H1 (cell line): ENCODE measurements at regions not wholly inside any gene's neighbourhood (a gene's known extent, or its start where the extent isn't known, plus 50 kb on each side); places are given as distances from the start of the nearest gene placed in this dataset.

Experiments used
- CTCF ChIA-PET: fragments of 300-600 bp; sonication (Branson Sonifier 250); formaldehyde crosslinking; loops from one replicate; lab custom pipeline; 2021; ENCODE audit not compliant: partially characterized antibody; lab: Charles Lee
- POLR2A ChIA-PET: fragments of 300-600 bp; sonication (Branson Sonifier 250); formaldehyde crosslinking; loops from one replicate; lab custom pipeline; 2021; ENCODE audit warnings: inconsistent platforms; ENCODE audit not compliant: partially characterized antibody; lab: Charles Lee
- DNase-seq, 2 experiments: peaks; one replicate each; pipeline versions ENCODE4 v3.0.0 to v3.0.0-alpha.2; 2010 to 2022; ENCODE audit warnings: low spot score in 2 of 2, low read depth in 1 of 2, mixed read lengths in 1 of 2
- FAIRE-seq: peaks from 2 replicates; lab custom pipeline; 2011; peaks lifted over from hg19 to GRCh38; lab: Jason Lieb, UNC
- H2AFZ ChIP-seq: 2 replicates; pipeline ENCODE4 v1.8.1; 2012; ENCODE audit warnings: low read length, inconsistent platforms
- H2AK5ac ChIP-seq: 2 replicates; pipeline ENCODE4 v1.6.1; 2013; ENCODE audit warnings: low read depth, low read length
- H2BK120ac ChIP-seq: replicated peaks from 2 replicates; pipeline ENCODE3; 2013; ENCODE audit warnings: low read depth, low read length, inconsistent platforms
- H2BK12ac ChIP-seq: 2 replicates; pipeline ENCODE4 v1.6.1; 2013; ENCODE audit warnings: low read depth, low read length
- H2BK15ac ChIP-seq: 2 replicates; pipeline ENCODE4 v1.6.1; 2013; ENCODE audit warnings: low read length
- H2BK20ac ChIP-seq: 2 replicates; pipeline ENCODE4 v1.6.1; 2013; ENCODE audit warnings: low read length
- H2BK5ac ChIP-seq: 2 replicates; pipeline ENCODE4 v1.6.1; 2013; ENCODE audit warnings: low read depth, low read length
- H3K14ac ChIP-seq: 2 replicates; pipeline ENCODE4 v1.6.1; 2013; ENCODE audit warnings: inconsistent platforms; ENCODE audit not compliant: insufficient read length
- H3K18ac ChIP-seq: 2 replicates; pipeline ENCODE4 v1.6.1; 2013; ENCODE audit warnings: low read length; ENCODE audit errors: extremely low read depth
- H3K23ac ChIP-seq: 2 replicates; pipeline ENCODE4 v1.6.1; 2013; ENCODE audit warnings: inconsistent platforms; ENCODE audit not compliant: insufficient read length
- H3K23me2 ChIP-seq: 2 replicates; pipeline ENCODE4 v1.6.1; 2013; ENCODE audit warnings: low read depth, low read length
- H3K27ac ChIP-seq: 2 replicates; pipeline ENCODE4 v1.6.1; 2011; ENCODE audit warnings: low read depth, low read length, inconsistent platforms
- H3K27me3 ChIP-seq, 4 experiments: replicated peaks in 1 of 4; 1 replicate in 1 of 4; 2 replicates in 3 of 4; pipeline versions ENCODE4 v1.6.1 to v1.8.1; 2011 to 2013; ENCODE audit warnings: low read length in 3 of 4, mild to moderate bottlenecking in 3 of 4, inconsistent platforms in 2 of 4, mixed read lengths in 2 of 4, moderate library complexity in 1 of 4; ENCODE audit not compliant: control insufficient read depth in 3 of 4, insufficient read depth in 3 of 4; ENCODE audit errors: extremely low read depth in 1 of 4
- H3K36me3 ChIP-seq, 4 experiments: 2 replicates each; pipeline versions ENCODE4 v1.6.1 to v1.8.1; 2011 to 2013; ENCODE audit warnings: mild to moderate bottlenecking in 4 of 4, low read length in 3 of 4, moderate library complexity in 2 of 4, control low read depth in 1 of 4, inconsistent platforms in 1 of 4; ENCODE audit not compliant: insufficient read depth in 4 of 4, control insufficient read depth in 2 of 4
- H3K4ac ChIP-seq: replicated peaks from 2 replicates; pipeline ENCODE3; 2013; ENCODE audit warnings: low read length, low read depth, mixed read lengths, inconsistent platforms; ENCODE audit not compliant: insufficient read length
- H3K4me1 ChIP-seq, 4 experiments: replicated peaks in 1 of 4; 1 replicate in 1 of 4; 2 replicates in 3 of 4; pipeline versions ENCODE4 v1.6.1 to v1.8.1; 2011 to 2013; ENCODE audit warnings: low read length in 3 of 4, inconsistent platforms in 2 of 4, mixed read lengths in 1 of 4; ENCODE audit not compliant: insufficient read depth in 4 of 4, control insufficient read depth in 3 of 4
- H3K4me2 ChIP-seq, 2 experiments: 2 replicates each; pipeline versions ENCODE4 v1.6.1 to v1.8.1; 2011 to 2013; ENCODE audit warnings: low read depth in 2 of 2, low read length in 2 of 2, control low read depth in 1 of 2, inconsistent platforms in 1 of 2, mild to moderate bottlenecking in 1 of 2; ENCODE audit not compliant: insufficient read depth in 1 of 2
- H3K4me3 ChIP-seq, 4 experiments: fragments of 200-600, 300-600 bp in 1 of 4; sonication (generic), shearing (Covaris generic), sonication (Bioruptor Twin) in 1 of 4; 2 replicates each; pipeline versions ENCODE4 v1.5.1 to v1.8.1; 2011 to 2016; ENCODE audit warnings: low read length in 4 of 4, low read depth in 3 of 4, control low read depth in 2 of 4, inconsistent platforms in 2 of 4, mild to moderate bottlenecking in 2 of 4, mixed read lengths in 1 of 4, moderate library complexity in 1 of 4; ENCODE audit not compliant: insufficient read depth in 2 of 4; ENCODE audit errors: extremely low read depth in 1 of 4
- H3K56ac ChIP-seq: replicated peaks from 2 replicates; pipeline ENCODE3; 2013; ENCODE audit warnings: low read depth, mild to moderate bottlenecking, mixed read lengths, low read length, inconsistent platforms; ENCODE audit not compliant: insufficient read length
- H3K79me1 ChIP-seq: 2 replicates; pipeline ENCODE4 v1.6.1; 2013; ENCODE audit warnings: low read depth, low read length, control low read depth
- H3K79me2 ChIP-seq, 2 experiments: 2 replicates each; pipeline versions ENCODE4 v1.6.1 to v1.8.1; 2012 to 2013; ENCODE audit warnings: low read length in 2 of 2, mild to moderate bottlenecking in 2 of 2, inconsistent platforms in 1 of 2; ENCODE audit not compliant: insufficient read depth in 2 of 2, control insufficient read depth in 1 of 2
- H3K9ac ChIP-seq, 4 experiments: replicated peaks in 1 of 4; 1 replicate in 1 of 4; 2 replicates in 3 of 4; pipeline versions ENCODE4 v1.6.1 to v1.8.1; 2011 to 2013; ENCODE audit warnings: low read depth in 3 of 4, low read length in 3 of 4, control low read depth in 2 of 4, mild to moderate bottlenecking in 2 of 4, moderate library complexity in 2 of 4, inconsistent platforms in 1 of 4; ENCODE audit errors: extremely low read depth in 1 of 4
- H3K9me3 ChIP-seq, 2 experiments: 2 replicates each; pipeline versions ENCODE4 v1.6.1 to v1.8.1; 2012 to 2013; ENCODE audit warnings: mild to moderate bottlenecking in 2 of 2, moderate library complexity in 2 of 2, control low read depth in 1 of 2, inconsistent platforms in 1 of 2, low read depth in 1 of 2, low read length in 1 of 2, mixed read lengths in 1 of 2; ENCODE audit not compliant: insufficient read depth in 2 of 2
- H4K20me1 ChIP-seq, 2 experiments: replicated peaks in 1 of 2; 2 replicates each; pipeline versions ENCODE3 to v1.8.1; 2011 to 2013; ENCODE audit warnings: inconsistent platforms in 2 of 2, low read length in 2 of 2, mild to moderate bottlenecking in 1 of 2; ENCODE audit not compliant: insufficient read depth in 2 of 2, control insufficient read depth in 1 of 2
- H4K5ac ChIP-seq: 2 replicates; pipeline ENCODE4 v1.6.1; 2013; ENCODE audit warnings: low read length, low read depth, mixed read lengths, inconsistent platforms; ENCODE audit not compliant: insufficient read length
- H4K8ac ChIP-seq: 2 replicates; pipeline ENCODE4 v1.8.0; 2013; ENCODE audit warnings: mild to moderate bottlenecking, moderate library complexity, low read length, inconsistent platforms; ENCODE audit not compliant: insufficient read depth; ENCODE audit errors: extremely low read depth
- H4K91ac ChIP-seq: replicated peaks from 2 replicates; pipeline ENCODE3; 2013; ENCODE audit warnings: low read length, mixed read lengths, inconsistent platforms; ENCODE audit not compliant: insufficient read length
- BACH1 ChIP-seq: IDR thresholded peaks from 2 replicates; pipeline ENCODE4 v1.6.1; 2012; ENCODE audit warnings: low read length, improper control_type of control experiment
- CTBP2 ChIP-seq: IDR thresholded peaks from 2 replicates; pipeline ENCODE4 v1.7.0; 2011; ENCODE audit warnings: borderline replicate concordance, mild to moderate bottlenecking, moderate library complexity, mixed read lengths, low read length; ENCODE audit not compliant: insufficient read depth, insufficient read length
- EGR1 ChIP-seq: IDR thresholded peaks from 2 replicates; pipeline ENCODE4 v1.6.1; 2011; ENCODE audit warnings: low read depth, low read length, borderline replicate concordance
- GABPA ChIP-seq: IDR thresholded peaks from 2 replicates; pipeline ENCODE4 v1.6.1; 2011; ENCODE audit warnings: mild to moderate bottlenecking, low read length, moderate library complexity, borderline replicate concordance; ENCODE audit not compliant: insufficient read depth
- NANOG ChIP-seq: IDR thresholded peaks from 2 replicates; pipeline ENCODE4 v1.6.1; 2011; ENCODE audit warnings: low read length, low read depth, mild to moderate bottlenecking, inconsistent platforms; ENCODE audit not compliant: insufficient read depth, poor library complexity, severe bottlenecking
- RFX5 ChIP-seq: IDR thresholded peaks from 2 replicates; pipeline ENCODE4 v1.6.1; 2011; ENCODE audit warnings: low read depth, low read length, improper control_type of control experiment, borderline replicate concordance
- RXRA ChIP-seq: IDR thresholded peaks from 2 replicates; pipeline ENCODE4 v1.6.1; 2011; ENCODE audit warnings: low read depth, mild to moderate bottlenecking, low read length, moderate library complexity; ENCODE audit not compliant: insufficient read depth
- SIRT6 ChIP-seq: IDR thresholded peaks from one replicate; pipeline ENCODE4 v1.7.1; 2012; ENCODE audit warnings: low read length, inconsistent platforms
- SIX5 ChIP-seq: IDR thresholded peaks from 2 replicates; pipeline ENCODE4 v1.6.1; 2011; ENCODE audit warnings: mild to moderate bottlenecking, low read depth, low read length
- SUZ12 ChIP-seq: fragments of 200-600 bp; sonication (generic); IDR thresholded peaks from 2 replicates; pipeline ENCODE4 v1.6.1; 2012; ENCODE audit warnings: mild to moderate bottlenecking, inconsistent platforms, low read length, moderate library complexity, mixed read lengths
- TAF7 ChIP-seq: optimal IDR thresholded peaks from 2 replicates; pipeline ENCODE3; 2011; ENCODE audit warnings: low read depth, mild to moderate bottlenecking, inconsistent platforms, low read length, moderate library complexity, borderline replicate concordance
- TEAD4 ChIP-seq: IDR thresholded peaks from 2 replicates; pipeline ENCODE4 v1.6.1; 2012; ENCODE audit warnings: low read depth, low read length, inconsistent platforms, mixed read lengths
- USF2 ChIP-seq: IDR thresholded peaks from 2 replicates; pipeline ENCODE4 v1.6.1; 2011; ENCODE audit warnings: low read length, improper control_type of control experiment
- YY1 ChIP-seq: IDR thresholded peaks from 2 replicates; pipeline ENCODE4 v1.6.1; 2011; ENCODE audit warnings: low read depth, mild to moderate bottlenecking, low read length
- WGBS, 2 experiments: shearing (Covaris generic) in 1 of 2; methylation state at CpG; one replicate each; pipeline versions ENCODE4 v1.1.6 to v1.1.7; 2013 to 2015; ENCODE audit warnings: low lambda C conversion rate in 2 of 2, mixed read lengths in 2 of 2, inconsistent platforms in 1 of 2, low coverage in 1 of 2, missing lambda C conversion rate in 1 of 2; ENCODE audit not compliant: insufficient replicate concordance in 2 of 2, insufficient coverage in 1 of 2, insufficient read length in 1 of 2; ENCODE audit errors: extremely low coverage in 1 of 2, missing lambda C conversion rate in 1 of 2; 5-methylcytosine and 5-hydroxymethylcytosine counted together

GRCh38 chr2:28694364-28694763, 57.3 kb upstream of the PPP1CB start:
- Histone ChIP-seq H3K27ac (no peak overlapping the region), H2BK15ac (no peak overlapping the region), H3K4ac (no peak overlapping the region), H2AFZ (no peak overlapping the region), H3K9ac (no peak overlapping the region), H3K79me1 (no peaks in the 10 kb centered on the region), H4K8ac (no peak overlapping the region), H2BK120ac (no peak overlapping the region), H3K18ac (no peak overlapping the region), H2BK20ac (no peak overlapping the region), H2BK5ac (no peak overlapping the region), H3K36me3 (no peaks in the 10 kb centered on the region), H3K9me3 (no peaks in the 10 kb centered on the region), H2BK12ac (no peak overlapping the region), H3K23ac (no peak overlapping the region), H2AK5ac (no peak overlapping the region), H3K4me2 (no peak overlapping the region), H3K23me2 (no peaks in the 10 kb centered on the region), H4K5ac (no peak overlapping the region), H4K91ac (no peak overlapping the region), H3K27me3 (no peaks in the 10 kb centered on the region), H3K14ac (no peak overlapping the region), H3K4me1 (peaks cover 0 to 5% (median 2%) of the 10 kb centered on the region in 4 experiments; a peak in 2 of 7 replicates), H3K56ac (no peak overlapping the region), H3K4me3 (no peak overlapping the region), H4K20me1 (no peaks in the 10 kb centered on the region), H3K79me2 (no peaks in the 10 kb centered on the region)
- DNase-seq (no peak), FAIRE-seq (no peak)
- POLR2A ChIA-PET = interaction anchor here (1.7 kb wide), 1 partner anchor 11 kb away, joined by 8 read pairs; no protein-coding TSS in a partner anchor
- CTCF ChIA-PET = interaction anchor here (0.9 to 2.1 kb wide), 2 partner anchors 13 to 25 kb away, joined by 3 to 5 read pairs; no protein-coding TSS in a partner anchor
- WGBS, 2 experiments = 88% methylated on average over 3 of the region's 3 CpGs; no CpG with 5 or more reads in 1 of the 2 experiments
- no peak for TF ChIP-seq NANOG
- TF ChIP-seq RXRA = no peak
- TF ChIP-seq SIX5 = no peak
- no peak for TF ChIP-seq TEAD4
- no peak for TF ChIP-seq GABPA
- no peak for TF ChIP-seq TAF7
- no peak for TF ChIP-seq YY1
- no peak for TF ChIP-seq EGR1
- TF ChIP-seq BACH1 = no peak
- TF ChIP-seq CTBP2 = no peak
- no peak for TF ChIP-seq SUZ12
- TF ChIP-seq SIRT6 = no peak
- TF ChIP-seq RFX5 = no peak
- no peak for TF ChIP-seq USF2
